ENCODE measurements at regions not wholly inside any gene's neighbourhood (a gene's known extent, or its start where the extent isn't known, plus 50 kb on each side); places are given as distances from the start of the nearest gene placed in this dataset.

DNA sequence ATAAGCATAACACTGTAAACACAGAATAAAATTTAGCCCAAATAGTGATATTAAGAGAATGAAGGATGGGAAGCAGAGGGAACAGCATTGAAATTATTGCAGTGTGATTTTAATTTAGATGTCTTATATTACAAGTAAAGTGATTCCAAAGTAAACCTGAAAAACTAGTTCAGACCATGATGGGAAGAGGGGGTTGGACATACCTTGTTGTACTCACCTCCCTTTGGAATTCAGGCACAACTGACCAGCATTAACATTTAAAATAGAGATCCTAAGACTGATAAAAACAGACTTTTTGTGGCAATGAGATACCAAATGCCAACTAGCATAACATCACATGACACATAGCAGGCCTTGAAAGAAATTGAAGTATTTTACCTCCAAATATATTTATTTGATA, 210.0 kb upstream of the ADRA1D start:
- TF ChIP-seq FOXA1 (IDR thresholded peaks at IDR 0.05) (no peak), ZNF384 (IDR thresholded peaks at IDR 0.05) (no peak), SP1 (IDR thresholded peaks at IDR 0.05) (no peak), TARDBP (IDR thresholded peaks at IDR 0.05) (no peak), NFRKB (IDR thresholded peaks at IDR 0.05) (no peak)
